Stimulated activated CD8-positive, alpha-beta memory T cell treated with anti-CD3 and anti-CD28 coated beads, Interleukin-4, amount 100 ng/mL, for 4 hours (primary cell): ENCODE measurements at regions not wholly inside any gene's neighbourhood (a gene's known extent, or its start where the extent isn't known, plus 50 kb on each side); places are given as distances from the start of the nearest gene placed in this dataset.
"Not testable (repeated sequence)": the region's sequence is repeated elsewhere in the genome, so short reads cannot be mapped to it uniquely, and the experiment has no call there.

ENCODE experiments used
- DNase-seq, 2 donors: peaks; one replicate each; pipeline ENCODE4 v3.0.0-alpha.2; 2020; ENCODE audit warnings: low read depth in 2 of 2, low spot score in 1 of 2

DNA sequence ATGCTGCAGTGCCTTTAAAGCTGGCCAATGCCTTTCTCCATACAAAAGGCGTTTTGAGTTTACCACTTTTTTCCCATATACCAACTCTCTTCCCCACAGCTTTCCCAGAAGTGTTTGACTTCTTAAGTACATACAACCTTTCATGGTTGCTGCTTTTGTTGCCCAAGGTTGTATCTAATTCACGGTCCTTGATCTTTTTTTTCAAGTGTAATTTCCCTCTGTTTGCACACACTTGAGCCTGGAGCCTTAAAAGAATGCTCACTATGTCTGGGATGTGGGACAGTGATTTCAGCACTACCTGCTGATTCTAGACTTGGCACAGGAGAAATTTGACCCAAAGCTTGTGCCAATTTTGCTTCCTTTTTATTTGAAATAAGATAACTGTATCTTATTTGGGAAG lies 324.7 kb downstream of the ANAPC1 start:
- DNase-seq = not testable (repeated sequence)

DNA sequence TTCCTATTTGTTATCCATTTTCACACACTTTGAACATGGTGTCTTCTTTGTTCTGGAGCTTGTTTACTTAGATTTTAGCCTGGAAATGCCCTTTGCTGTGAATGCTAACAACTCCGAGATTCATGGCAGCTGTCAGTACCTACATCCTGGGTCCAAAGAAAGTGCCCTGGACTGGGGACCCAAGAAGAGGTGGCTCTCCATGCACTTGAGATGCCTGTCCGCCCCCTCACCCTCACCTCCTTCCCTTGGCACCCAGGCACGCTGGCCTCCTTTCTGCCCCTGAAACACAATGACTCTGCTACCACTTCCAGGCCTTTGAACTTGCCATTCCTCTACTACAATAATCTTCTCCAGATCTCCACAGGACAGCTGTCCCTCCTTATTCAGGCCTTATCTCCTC lies 324.2 kb downstream of the ANAPC1 start:
- DNase-seq = not testable (repeated sequence)

DNA sequence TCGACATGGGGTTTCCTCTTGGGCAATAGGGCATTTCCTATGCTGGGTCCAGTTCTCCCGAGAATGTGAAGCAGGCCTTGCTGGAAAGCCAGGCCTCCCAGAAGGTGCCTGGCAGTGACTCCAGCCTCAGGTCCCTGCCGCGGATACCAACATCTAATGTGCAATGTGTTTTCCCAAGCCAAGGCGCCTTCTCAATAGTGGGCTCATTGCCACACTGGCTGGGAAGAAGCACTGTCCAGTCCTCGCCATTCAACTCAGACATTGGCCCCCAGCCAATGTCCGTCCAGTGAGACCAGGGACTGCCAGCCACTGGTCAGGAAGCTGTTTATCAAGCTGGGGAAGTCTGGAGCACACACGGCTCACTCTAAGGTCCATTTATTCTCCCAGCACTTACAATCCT lies 317.9 kb downstream of the ANAPC1 start:
- not testable (repeated sequence) for DNase-seq

DNA sequence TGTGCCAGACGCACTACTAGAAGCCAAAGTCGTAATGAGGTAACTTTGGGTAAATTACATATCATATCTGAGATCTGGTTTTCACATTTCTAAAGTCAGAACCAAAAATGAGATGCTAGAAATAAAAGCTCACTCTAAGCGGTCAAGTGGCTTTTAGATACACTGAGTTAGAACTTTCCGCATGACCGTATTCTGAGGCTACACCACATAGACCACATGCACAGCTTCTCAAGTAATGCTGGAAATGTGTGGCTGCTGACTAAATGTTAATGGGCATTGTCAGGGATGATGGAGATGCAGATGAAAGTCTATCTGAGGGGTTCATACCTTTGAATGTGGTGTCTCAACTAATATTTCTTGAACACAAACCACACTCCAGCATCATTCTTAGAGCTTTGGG lies 316.8 kb downstream of the ANAPC1 start:
- not testable (repeated sequence) for DNase-seq

DNA sequence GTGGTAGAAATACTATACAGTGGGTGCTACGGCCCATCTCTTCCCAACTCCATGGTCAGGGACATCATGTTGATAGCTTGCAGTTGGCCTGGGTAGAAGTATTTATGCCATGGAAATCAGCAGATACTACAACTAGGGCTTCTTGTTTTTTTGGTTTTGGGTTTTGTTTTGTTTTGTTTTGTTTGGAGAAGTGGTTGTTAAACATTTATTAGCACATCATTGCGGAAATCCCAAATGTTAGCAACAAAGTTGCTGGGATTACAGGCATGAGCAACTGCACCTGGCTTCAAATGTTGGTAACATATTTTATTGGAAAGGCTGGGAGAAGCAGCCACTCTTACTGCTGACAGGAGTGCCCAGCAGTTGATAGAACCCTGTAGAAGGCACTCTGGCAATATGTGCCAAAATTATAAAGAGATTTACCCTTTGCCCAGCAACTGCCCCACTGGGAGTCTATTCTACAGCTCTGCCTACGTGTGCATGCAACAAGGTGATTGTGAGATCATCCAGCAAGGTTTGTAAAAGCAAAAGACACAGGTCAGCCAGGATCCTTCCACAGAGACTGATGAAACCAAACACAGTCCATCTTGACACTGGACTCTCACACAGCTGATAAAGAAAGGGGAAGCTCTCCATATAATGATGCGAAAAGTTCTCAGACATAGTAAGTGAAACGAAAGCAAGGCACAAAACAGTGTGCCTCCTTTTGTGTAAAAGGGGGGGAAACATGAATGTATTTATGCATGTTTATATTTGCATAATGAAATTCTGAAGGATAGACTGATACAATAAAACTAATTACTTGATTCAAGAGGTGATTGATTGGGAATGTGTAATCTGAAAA lies 314.4 kb downstream of the ANAPC1 start:
- not testable (repeated sequence) for DNase-seq

DNA sequence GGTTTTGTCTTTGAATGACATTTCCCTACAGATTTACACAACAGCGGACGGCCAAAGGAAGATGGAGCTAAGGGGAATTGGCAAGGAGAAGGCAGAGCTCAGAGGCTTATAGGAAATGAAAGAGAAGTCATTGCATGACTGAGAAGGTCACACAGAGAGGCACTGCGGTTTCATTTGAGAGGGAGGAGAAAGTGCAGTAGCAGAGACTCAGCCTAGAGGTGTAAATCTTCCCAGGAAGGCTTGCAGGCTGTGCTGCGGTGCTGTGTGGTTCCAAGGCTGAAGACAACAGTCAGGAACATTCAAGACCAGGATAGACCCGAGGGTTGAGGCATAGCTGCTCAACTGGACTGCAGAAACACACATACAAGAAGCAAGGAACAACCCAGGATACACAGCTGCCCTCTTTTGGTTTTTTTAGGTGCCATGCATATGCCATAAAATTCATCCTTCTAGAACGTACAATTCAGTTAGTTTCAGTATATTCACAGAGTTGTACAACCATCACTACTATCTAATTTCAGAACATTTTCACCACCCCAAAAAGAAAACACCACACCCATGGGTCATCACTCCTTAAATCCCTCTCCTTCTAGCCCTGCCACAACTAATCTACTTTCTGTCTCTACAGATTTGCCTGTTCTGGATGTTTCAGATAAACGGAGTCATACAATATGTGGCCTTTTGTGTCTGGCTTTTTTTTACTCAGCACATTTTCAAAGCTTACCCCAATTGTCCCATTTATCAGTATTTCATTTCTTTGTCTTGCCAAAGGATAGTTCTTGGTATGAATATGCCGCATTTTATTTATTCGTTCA lies 313.5 kb downstream of the ANAPC1 start:
- DNase-seq = not testable (repeated sequence)

DNA sequence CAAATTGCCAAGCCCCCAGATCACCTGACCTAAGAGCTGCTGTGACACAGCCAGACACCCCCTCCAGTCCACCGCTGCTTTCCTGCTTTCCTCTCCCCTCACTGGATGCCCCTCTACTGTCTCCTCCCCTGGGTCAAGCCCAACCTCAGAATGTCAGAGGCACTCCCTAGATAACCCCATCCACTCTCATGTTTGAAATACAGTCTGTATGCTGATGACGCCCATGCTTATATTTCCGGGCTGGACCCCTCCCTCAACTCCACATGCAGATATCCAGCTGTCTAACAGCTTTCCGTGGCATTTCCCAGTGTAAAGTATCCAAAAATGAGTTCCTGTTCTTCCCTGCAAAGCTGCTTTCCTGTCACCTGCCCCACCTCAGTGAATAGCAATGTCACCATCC lies 309.2 kb downstream of the ANAPC1 start:
- not testable (repeated sequence) for DNase-seq

DNA sequence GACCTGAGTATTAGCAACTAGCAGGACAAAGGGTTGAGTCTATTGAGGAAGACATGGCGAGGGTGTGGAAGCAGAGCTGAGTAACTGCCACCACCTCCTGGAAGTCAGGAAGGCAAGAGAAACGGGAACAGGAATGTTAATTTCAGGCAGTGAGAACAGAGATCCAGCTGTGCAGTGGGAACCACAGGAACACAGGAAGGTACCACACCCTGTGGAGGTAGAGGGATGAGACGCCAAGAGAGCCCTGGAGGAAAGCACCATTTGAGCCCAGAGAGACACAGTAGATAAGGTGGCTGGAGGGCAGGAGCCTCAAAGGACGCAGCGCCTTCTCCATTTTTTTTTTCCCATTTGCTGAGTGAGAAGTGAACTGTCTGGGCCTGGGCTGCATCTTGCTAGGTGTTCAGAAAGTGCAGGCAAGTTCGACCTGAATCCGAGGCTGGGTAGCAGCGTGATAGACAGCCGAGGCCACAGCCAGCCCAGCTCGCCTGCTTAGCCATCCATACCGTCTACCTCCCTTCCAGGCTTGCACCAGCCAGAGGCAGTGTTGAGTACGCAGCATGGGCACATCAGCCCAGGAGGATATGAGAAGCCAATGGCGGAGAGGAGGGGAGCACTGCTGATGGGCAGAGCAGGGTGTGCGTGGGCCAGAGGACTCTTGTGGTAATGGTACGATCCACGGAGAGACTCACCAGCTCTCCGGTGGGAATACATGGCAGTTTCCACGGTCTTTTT lies 306.7 kb downstream of the ANAPC1 start:
- not testable (repeated sequence) for DNase-seq

DNA sequence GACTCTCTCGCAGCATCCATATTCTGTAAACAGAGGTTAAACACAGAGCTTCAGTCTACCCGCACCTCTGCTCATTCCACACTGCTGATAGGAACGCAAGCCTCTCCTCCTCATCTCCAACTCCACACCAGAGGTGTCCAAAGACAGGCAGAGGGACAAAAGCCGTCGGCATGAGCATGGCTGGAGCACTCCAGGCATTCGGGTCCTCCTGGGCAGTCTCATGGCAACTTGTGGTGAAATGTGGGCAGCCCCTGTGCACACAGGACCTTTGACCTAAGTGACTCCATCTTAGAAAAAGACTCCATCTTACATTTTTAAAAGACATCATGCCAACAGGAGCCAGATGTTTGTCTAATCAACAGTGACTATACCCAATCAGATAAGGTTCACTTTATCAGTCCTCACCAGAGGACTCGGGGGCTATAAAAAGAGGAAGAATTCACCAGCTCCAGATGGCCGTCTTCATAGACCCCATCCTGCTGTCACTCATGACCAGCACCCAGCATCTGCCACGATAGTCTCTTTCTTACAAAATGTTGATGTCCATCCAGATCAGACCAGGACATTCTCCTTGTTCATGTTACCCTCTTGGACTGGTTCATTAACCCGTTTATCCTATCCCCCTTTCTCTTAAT lies 304.4 kb downstream of the ANAPC1 start:
- DNase-seq = not testable (repeated sequence)

DNA sequence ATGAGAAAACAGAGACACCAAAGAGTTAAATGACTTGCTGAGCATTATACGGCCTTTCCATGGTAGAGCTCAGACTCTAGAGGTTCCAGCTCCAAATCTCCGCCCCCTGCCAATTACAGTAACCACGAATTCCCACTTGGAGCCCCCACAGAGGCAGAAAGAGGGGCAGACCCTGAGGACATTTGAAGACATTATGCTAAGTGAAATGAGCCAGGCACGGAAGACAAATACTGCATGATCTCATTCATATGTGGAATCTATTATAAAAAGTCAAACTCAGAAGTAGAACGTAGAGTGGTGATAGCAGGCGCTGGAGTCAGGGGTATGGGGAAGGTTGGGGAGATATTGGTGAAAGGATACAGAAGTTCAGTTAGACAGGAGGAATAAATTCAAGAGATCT lies 303.4 kb downstream of the ANAPC1 start:
- DNase-seq = not testable (repeated sequence)

DNA sequence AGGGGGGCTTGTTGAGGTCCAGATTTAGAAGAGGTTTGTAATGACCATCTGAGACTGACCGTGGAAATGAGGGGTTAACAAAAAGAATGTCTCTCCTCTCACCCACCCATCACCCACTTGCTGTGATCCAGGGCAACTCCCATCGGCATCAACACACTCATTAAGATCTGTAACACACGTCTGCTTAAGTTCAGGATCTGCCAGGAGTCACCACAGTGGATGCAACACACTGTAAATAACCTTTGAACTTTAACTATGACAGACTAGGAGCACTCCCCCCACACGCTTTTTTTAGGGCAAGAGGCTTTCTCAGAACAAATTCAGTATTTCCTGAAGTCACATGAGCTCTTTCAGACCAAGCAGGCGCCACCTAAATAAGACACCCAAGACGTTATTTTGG lies 301.9 kb downstream of the ANAPC1 start:
- not testable (repeated sequence) for DNase-seq

DNA sequence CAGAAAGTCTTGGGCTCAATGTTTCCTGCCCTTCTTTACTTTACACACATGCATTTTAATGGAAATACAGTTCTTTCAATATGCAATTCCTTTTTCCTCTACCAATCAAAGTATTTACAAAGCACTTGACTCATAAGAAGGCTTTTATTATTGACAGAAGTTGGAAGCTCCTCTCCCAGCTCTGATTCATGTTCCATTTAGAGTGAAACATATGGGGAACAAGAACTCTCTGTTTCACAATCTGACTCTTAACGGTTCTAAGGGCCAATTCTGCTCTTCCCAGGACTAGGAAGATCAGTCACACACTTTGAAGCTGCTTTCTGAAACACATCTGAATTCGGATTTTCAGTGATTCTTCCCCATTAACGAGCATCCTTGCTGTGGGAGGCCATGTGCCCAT lies 300.5 kb downstream of the ANAPC1 start:
- DNase-seq = not testable (repeated sequence)

DNA sequence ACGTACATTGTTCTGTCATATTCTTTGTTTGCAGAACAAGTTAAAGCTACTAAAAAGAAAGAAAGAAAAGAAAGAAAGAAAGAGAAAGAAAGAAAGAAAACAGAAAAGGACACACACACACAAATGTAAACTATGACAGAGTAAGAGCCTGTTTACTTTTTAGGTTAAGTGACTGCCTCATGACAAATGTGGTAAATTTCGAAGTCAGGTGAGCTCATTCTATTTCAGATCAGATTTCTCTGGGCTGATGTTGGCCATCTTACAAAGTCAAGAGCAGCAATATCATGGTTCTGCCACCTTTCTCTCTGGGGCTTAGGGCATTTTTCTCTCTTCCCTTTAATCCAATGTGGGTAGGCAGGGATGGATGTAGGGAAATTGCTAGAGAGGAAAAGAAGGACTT lies 299.5 kb downstream of the ANAPC1 start:
- DNase-seq = not testable (repeated sequence)

DNA sequence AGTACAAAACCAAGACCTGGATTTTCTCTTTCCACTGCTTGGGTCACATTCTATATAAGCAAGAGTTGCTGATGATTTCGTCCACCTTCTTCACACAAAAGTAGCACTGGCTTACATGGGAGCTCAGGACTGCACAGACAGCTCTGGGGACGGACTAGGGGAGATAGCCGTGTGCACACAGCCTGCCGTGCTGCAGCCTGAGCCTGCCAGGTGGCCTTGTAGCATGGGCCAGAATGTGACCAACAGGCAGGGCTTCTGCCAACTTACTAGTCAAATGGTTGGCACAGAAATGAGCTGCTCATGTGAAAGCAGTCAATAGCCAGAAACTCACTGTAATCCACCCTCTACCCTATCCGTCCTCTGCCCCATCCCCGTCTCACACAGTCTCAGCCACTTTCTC lies 299.0 kb downstream of the ANAPC1 start:
- DNase-seq = not testable (repeated sequence)

DNA sequence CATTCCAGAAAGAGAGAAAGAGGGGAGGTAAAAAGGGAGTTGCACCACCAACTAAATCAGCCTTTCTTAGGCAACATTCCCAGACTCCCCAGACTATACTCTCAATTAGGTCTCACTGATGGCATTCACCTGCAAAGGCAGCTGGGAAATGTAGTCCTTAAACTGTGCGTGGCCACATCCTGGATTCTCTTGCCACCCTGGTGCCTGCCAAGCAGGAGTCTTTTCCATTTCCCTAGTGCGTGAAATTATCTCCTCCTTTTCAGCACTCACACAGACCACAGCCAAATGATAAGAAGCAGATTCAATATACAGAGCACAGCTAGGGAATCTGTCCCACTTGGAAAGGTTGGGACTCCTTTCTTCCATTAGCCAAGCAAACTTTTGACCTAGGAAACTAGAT lies 298.0 kb downstream of the ANAPC1 start:
- DNase-seq = not testable (repeated sequence)

DNA sequence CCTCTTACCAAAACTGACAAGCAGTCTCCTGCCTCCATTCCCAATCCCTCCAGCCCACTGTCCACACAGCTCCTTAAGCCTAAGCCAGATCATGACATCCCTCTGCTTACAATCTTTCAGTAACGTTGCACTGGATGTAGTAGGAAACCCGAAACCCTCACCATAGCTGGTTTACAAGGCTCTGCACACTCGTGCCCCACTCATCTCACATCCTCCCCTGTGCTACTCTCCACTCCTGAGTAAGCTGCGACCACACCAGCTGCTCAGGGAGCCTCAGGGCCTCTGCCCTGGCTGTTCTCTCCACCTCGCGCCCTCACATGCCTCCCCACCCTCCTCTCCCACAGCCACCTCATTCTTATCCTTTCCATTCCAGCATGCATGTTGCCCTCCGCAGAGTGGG lies 288.9 kb downstream of the ANAPC1 start:
- DNase-seq = not testable (repeated sequence)

DNA sequence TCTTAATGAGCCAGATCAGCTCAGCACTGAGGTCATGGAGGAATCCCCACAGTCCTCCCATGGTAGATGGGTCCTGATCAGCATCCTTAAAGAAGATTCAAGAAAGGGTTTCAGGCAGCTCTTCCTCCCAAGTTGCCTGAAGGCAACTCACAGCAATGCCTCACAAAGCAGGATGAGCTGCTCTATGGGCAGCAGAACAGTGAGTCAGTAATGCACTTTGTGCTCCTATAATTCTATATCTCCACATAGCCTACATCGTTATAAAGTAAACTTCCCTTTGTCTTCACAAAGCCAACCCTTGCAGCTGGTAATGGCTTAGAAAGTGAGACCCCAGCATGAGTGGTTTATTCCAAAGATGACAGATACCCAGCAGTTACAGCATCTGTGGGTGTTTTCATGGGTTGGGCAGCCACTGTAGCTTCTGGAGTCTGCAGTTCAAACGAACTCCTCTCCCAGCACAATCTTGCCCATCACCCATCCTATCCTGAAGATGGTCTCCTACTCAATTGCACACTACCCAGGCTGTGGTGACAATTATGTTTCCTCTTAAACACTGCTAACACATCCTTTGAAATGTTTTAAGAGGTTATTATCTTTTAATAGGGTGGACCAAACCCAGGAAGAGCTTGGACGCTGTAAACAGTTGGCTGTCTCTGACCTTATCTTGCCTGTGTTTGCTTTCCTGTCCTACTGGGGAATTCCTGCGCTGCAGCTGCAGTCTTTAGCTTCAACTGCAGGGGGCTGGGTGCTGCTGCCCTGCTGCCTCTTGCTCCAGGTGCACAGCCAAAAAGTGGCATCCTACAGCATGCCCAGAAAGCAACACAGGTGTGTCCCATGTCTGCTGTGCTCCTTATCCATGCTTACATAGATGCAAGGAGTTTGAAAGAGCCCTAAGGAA lies 286.9 kb downstream of the ANAPC1 start:
- DNase-seq = not testable (repeated sequence)

DNA sequence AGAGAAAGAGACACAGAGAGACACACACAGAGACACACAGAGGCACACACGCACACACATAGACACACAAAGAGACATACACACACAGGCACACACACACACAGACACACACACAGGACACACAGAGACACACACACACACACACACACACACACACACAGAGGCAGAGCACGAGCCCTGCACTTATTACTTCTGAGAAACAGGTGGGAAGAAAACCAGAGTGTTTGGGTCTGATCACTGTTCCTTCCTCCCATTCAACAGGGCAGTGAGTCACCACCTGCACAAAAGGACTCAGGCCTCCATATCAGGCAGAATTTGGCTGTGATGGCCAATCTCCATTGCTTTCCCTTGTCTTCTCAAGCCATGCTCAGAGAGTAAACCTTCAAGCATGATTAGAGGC lies 285.0 kb downstream of the ANAPC1 start:
- not testable (repeated sequence) for DNase-seq

DNA sequence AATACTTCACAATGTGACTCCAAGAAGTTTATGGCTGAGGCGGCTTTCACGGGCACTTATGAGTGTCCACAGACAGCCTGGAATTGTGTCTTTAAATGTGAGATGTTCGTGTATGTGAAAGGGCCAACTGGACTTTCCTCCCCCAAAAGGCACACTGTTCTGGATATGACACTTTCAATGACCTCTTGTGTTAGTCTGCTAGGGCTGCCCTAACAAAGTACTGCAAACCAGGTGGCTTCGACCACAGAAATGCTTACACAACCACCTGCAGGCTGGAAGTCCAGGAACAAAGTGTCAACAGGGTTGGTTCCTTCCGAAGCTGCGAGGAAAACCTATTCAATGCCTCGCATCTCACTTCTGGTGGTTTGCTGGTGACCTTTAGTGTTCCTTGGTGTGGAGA lies 281.7 kb downstream of the ANAPC1 start:
- not testable (repeated sequence) for DNase-seq

DNA sequence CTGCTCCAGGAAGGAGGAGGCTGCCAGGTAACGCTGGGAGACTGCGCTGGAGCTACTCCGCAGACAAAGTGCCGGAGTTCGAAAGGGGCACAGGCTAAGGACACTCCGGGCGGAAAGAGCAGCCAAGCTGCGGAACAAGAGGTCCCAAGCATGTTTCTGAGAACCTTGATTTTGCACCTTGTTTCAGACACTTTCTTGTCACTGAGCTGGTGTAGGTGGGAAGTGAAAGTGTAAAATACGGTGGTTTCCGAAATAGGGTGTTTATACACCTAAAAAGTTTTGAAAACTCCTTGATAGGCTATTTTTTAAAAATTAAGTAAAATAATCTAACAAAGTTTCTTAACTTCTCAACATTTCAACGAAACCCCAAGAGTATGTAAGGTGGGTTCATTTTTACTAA lies 278.2 kb downstream of the ANAPC1 start:
- not testable (repeated sequence) for DNase-seq
